ENCODE measurements at regions not wholly inside any gene's neighbourhood (a gene's known extent, or its start where the extent isn't known, plus 50 kb on each side); places are given as distances from the start of the nearest gene placed in this dataset.

- TF ChIP-seq, protein P1, sequence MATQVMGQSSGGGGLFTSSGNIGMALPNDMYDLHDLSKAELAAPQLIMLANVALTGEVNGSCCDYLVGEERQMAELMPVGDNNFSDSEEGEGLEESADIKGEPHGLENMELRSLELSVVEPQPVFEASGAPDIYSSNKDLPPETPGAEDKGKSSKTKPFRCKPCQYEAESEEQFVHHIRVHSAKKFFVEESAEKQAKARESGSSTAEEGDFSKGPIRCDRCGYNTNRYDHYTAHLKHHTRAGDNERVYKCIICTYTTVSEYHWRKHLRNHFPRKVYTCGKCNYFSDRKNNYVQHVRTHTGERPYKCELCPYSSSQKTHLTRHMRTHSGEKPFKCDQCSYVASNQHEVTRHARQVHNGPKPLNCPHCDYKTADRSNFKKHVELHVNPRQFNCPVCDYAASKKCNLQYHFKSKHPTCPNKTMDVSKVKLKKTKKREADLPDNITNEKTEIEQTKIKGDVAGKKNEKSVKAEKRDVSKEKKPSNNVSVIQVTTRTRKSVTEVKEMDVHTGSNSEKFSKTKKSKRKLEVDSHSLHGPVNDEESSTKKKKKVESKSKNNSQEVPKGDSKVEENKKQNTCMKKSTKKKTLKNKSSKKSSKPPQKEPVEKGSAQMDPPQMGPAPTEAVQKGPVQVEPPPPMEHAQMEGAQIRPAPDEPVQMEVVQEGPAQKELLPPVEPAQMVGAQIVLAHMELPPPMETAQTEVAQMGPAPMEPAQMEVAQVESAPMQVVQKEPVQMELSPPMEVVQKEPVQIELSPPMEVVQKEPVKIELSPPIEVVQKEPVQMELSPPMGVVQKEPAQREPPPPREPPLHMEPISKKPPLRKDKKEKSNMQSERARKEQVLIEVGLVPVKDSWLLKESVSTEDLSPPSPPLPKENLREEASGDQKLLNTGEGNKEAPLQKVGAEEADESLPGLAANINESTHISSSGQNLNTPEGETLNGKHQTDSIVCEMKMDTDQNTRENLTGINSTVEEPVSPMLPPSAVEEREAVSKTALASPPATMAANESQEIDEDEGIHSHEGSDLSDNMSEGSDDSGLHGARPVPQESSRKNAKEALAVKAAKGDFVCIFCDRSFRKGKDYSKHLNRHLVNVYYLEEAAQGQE (IDR thresholded peaks at IDR 0.05; ENCODE audit: insufficient replicate concordance, low read depth) = no peak
- no peak for TF ChIP-seq GABPA (IDR thresholded peaks at IDR 0.05; ENCODE audit: low read depth)
Measured at GRCh38 chr3:182005219-182005618, 293.5 kb downstream of the SOX2 start.

All from HL-60 (cell line).